D721Med (cell line): ENCODE measurements at regions not wholly inside any gene's neighbourhood (a gene's known extent, or its start where the extent isn't known, plus 50 kb on each side); places are given as distances from the start of the nearest gene placed in this dataset.

Experiments used
- DNase-seq: peaks from one replicate; pipeline ENCODE4 v3.0.0; 2011; ENCODE audit warnings: low spot score; ENCODE audit not compliant: insufficient read length
- FAIRE-seq: peaks from 2 replicates; lab custom pipeline; 2011; peaks lifted over from hg19 to GRCh38; lab: Jason Lieb, UNC
- CTCF ChIP-seq: IDR thresholded peaks from 2 replicates; pipeline ENCODE4 v1.5.1; 2012; ENCODE audit warnings: mild to moderate bottlenecking, control low read depth; ENCODE audit not compliant: insufficient read depth; ENCODE audit errors: missing control alignments

GRCh38 chr5:156254196-156254595 lies 72.8 kb upstream of the SGCD start:
- no peak for DNase-seq
- no peak for FAIRE-seq
- no peak for TF ChIP-seq CTCF

GRCh38 chr5:156256642-156257041 lies 70.3 kb upstream of the SGCD start:
- FAIRE-seq (no peak), DNase-seq (no peak)
- no peak for TF ChIP-seq CTCF

- DNase-seq (no peak), FAIRE-seq (no peak)
- no peak for TF ChIP-seq CTCF
Measured at GRCh38 chr5:156258934-156259333, 68.0 kb upstream of the SGCD start.

GRCh38 chr5:156259618-156260017 lies 67.3 kb upstream of the SGCD start:
- no peak for DNase-seq
- FAIRE-seq, result no peak
- TF ChIP-seq CTCF, result no peak

GRCh38 chr5:156261275-156261939 lies 65.6 kb upstream of the SGCD start:
- FAIRE-seq, result no peak
- TF ChIP-seq CTCF, result no peak
- DNase-seq, result no peak

- no peak for TF ChIP-seq CTCF
- no peak for DNase-seq
- no peak for FAIRE-seq
Measured at GRCh38 chr5:156271569-156271968, 55.4 kb upstream of the SGCD start.

- DNase-seq (no peak), FAIRE-seq (no peak)
- TF ChIP-seq CTCF, result no peak
Measured at GRCh38 chr5:156272139-156272538, 54.8 kb upstream of the SGCD start.
